A172 (cell line): ENCODE measurements at regions not wholly inside any gene's neighbourhood (a gene's known extent, or its start where the extent isn't known, plus 50 kb on each side); places are given as distances from the start of the nearest gene placed in this dataset.

Source experiments
- DNase-seq: peaks from one replicate; pipeline ENCODE4 v3.0.0-alpha.2; 2015; ENCODE audit warnings: low spot score

- DNase-seq: no peak
Measured at GRCh38 chr5:165266939-165267338, 1761.5 kb downstream of the MAT2B start.

GRCh38 chr5:165272436-165272835 is 1767.0 kb downstream of the MAT2B start:
- DNase-seq: no peak

- DNase-seq: no peak
Measured at GRCh38 chr5:165277661-165278060, 1772.2 kb downstream of the MAT2B start.

GRCh38 chr5:165282491-165282890 is 1777.1 kb downstream of the MAT2B start:
- no peak for DNase-seq

- DNase-seq: no peak
Measured at GRCh38 chr5:165286692-165287091, 1781.3 kb downstream of the MAT2B start.

GRCh38 chr5:165290535-165290934 is 1785.1 kb downstream of the MAT2B start:
- DNase-seq: no peak

GRCh38 chr5:165296401-165297130 is 1791.1 kb downstream of the MAT2B start:
- DNase-seq: no peak

- DNase-seq: no peak
Measured at GRCh38 chr5:165304193-165304827, 1798.9 kb downstream of the MAT2B start.

GRCh38 chr5:165305596-165305995 is 1800.2 kb downstream of the MAT2B start:
- DNase-seq: no peak

- no peak for DNase-seq
Measured at GRCh38 chr5:165309446-165309845, 1804.0 kb downstream of the MAT2B start.

- DNase-seq: no peak
Measured at GRCh38 chr5:165310031-165310430, 1804.6 kb downstream of the MAT2B start.

GRCh38 chr5:165321912-165322311 is 1816.5 kb downstream of the MAT2B start:
- peak; percentile 69 for DNase-seq

GRCh38 chr5:165325221-165325620 is 1819.8 kb downstream of the MAT2B start:
- DNase-seq: peak; percentile 74

GRCh38 chr5:165327631-165328030 is 1822.2 kb downstream of the MAT2B start:
- DNase-seq: no peak

- peak; percentile 5 for DNase-seq
Measured at GRCh38 chr5:165328846-165329245, 1823.4 kb downstream of the MAT2B start.

- no peak for DNase-seq
Measured at GRCh38 chr5:165333623-165334022, 1828.2 kb downstream of the MAT2B start.

- peak; percentile 30 for DNase-seq
Measured at GRCh38 chr5:165334201-165334600, 1828.8 kb downstream of the MAT2B start.

- DNase-seq: no peak
Measured at GRCh38 chr5:165349735-165350134, 1844.3 kb downstream of the MAT2B start.

- DNase-seq: no peak
Measured at GRCh38 chr5:165351342-165351741, 1845.9 kb downstream of the MAT2B start.

- DNase-seq: no peak
Measured at GRCh38 chr5:165360366-165360765, 1854.9 kb downstream of the MAT2B start.

GRCh38 chr5:165360784-165361542 is 1855.5 kb downstream of the MAT2B start:
- no peak for DNase-seq

- DNase-seq: no peak
Measured at GRCh38 chr5:165370233-165370632, 1864.8 kb downstream of the MAT2B start.

- DNase-seq: peak; percentile 39
Measured at GRCh38 chr5:165370794-165371193, 1865.4 kb downstream of the MAT2B start.
